ENCODE measurements at regions not wholly inside any gene's neighbourhood (a gene's known extent, or its start where the extent isn't known, plus 50 kb on each side); places are given as distances from the start of the nearest gene placed in this dataset.

GRCh38 chr5:169522851-169523250 is 60.7 kb upstream of the SPDL1 start:
- TF ChIP-seq POLR2A (IDR thresholded peaks at IDR 0.05) (no peak), CTCF (IDR thresholded peaks at IDR 0.05) (no peak), POLR2AphosphoS5 (IDR thresholded peaks at IDR 0.05) (no peak)
